SH-SY5Y (cell line): ENCODE measurements at regions not wholly inside any gene's neighbourhood (a gene's known extent, or its start where the extent isn't known, plus 50 kb on each side); places are given as distances from the start of the nearest gene placed in this dataset.

Experiments
- GATA2 ChIP-seq: IDR thresholded peaks from 2 replicates; pipeline ENCODE4 v1.6.1; 2011; ENCODE audit warnings: mild to moderate bottlenecking, low read depth, low read length
- GATA3 ChIP-seq: IDR thresholded peaks from 2 replicates; pipeline ENCODE4 v1.6.1; 2011; ENCODE audit warnings: low read depth, mild to moderate bottlenecking, low read length, moderate library complexity

- TF ChIP-seq GATA2, result no peak
- no peak for TF ChIP-seq GATA3
These were observed 167.8 kb upstream of the PPP3CA start for GRCh38 chr4:101515099-101515498.
